GM20431 (cell line): ENCODE measurements at regions not wholly inside any gene's neighbourhood (a gene's known extent, or its start where the extent isn't known, plus 50 kb on each side); places are given as distances from the start of the nearest gene placed in this dataset.

Experiments used
- in situ Hi-C: fragments of 300-500 bp; cut with MseI, MboI; formaldehyde crosslinking; loops from one replicate; pipeline ENCODE4 v1.15.0; 2020; ENCODE audit warnings: low sequenced_read_pairs; ENCODE audit not compliant: unreplicated experiment

DNA sequence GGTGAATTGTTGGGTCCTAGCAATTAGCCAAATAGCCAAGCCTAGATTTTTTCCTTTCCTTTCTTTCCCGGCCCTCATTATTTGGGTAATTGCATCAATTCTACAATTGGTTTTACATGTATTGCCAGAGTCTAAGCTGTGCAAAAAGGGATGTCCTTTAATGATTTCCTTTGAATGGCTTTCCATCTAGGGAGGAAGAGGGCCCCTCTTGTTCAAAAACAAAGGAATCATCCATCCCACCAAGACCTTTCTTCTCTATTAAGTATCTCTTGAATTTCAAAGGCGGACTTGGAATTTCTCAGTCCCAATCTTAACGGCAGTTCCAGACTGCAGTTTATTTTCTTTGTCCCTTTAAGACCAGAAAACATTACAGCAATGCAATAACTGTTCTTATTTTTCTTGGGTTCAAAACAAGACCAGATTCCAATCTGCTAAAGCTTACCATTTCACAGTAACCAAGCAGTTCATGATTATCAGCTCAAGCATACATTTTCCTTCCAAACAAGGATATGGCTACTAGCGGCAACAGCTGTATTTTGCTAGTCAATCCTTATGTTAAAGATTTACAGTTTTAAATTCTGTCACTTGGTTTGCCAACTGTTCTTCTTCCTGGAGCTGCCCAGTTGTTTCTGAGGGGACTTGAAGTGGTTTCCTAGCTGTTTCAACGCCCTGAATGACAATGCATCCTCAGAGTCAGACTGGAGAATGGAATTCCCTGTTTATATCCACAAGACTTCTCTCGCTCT, 91.4 kb upstream of the LRIG1 start:
- in situ Hi-C loops: no loop called here

DNA sequence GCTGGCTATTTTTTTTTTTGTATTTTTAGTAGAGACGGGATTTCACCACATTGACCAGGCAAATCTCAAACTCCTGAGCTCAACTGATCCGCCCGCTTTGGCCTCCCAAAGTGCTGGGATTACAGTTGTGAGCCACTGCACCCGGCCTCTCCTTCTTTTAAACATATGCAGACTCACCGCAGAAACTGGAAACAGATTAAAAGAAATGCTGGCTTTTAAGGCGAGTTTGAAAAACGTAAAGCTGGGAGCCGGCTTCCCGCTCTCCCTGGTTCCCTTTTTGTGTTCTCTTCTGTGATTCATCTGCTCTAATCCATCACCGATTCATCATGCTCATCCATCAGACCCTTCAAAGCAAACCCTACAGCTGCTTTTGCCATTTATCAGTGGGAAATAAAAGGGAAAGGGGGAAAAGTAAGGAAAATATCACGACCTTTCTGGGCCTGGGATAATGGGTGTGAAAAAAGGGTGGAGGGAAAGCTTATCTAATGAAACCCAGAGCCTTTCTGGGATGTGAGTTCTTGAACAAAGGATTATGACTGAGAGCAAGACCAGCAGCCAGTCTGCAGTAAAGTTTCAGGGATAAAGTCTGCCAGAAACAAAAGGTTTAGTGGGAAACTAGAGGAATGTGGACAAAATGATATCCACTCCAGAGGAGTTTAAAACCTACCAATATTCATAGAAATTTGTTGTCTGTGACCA, 92.3 kb upstream of the LRIG1 start:
- in situ Hi-C loops: no loop called here

DNA sequence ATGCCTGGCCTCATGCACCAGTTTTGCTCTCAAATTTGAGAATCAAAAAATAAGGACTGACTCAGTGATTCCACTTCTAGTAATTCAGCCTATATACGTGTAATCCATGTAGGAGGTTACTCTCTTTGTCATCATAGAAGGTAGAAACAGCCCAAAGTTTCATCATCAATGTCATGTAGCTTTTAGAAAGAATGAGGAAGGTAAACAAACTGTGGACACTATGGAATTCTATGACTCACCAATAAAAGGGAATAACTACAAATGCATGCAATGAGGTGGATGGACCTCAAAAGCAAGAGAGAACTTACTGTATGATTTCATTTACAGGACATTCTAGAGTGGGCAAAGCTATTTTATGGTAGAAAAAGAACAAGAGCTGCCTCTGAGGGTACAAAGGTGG, 93.2 kb upstream of the LRIG1 start:
- in situ Hi-C loops: no loop called here

DNA sequence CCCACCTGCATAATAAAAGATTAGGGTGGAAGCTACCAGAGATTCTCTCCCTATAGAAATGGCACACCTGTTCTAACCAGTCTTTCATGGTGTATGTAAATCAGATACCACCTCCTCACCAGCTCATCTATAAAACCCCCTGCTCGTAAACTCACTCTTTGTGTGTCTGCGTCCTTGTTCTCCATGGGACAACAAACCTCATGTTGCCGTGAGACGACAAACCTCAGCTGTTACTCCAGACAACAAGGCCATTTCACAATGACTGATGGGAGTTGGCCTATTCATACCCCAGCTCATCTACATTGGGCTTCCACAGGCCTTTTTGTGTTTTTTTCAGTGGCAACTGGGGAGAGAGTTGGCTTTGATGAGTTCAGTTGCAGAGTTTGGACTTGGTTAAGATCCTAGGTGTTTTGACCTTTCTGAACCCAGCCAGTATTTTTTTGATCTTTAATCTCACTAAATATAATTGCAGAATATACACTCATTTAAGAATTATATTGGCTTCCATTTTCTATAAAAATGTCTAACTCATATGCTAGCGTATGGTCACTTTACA, 96.6 kb upstream of the LRIG1 start:
- in situ Hi-C loops: no loop called here

DNA sequence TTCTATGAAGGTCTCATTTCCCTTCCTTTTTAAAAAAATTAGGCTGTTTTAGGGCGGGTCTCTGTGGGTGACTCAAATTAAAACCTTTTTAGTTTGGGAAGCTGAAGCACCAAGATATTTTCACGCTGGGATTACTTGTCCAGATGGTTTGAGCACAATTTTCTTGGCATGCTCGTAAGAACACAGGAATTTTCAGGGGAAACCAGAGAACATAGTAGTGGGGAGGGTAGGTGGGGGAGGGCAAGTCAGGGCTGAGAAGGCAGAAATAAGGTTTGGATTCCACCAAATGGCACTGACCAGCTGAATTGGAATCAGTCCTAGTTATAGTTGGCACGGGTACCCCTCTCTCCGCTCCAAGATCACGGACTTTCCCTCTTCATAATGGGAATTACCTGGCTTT, 97.3 kb upstream of the LRIG1 start:
- in situ Hi-C loops: no loop called here

DNA sequence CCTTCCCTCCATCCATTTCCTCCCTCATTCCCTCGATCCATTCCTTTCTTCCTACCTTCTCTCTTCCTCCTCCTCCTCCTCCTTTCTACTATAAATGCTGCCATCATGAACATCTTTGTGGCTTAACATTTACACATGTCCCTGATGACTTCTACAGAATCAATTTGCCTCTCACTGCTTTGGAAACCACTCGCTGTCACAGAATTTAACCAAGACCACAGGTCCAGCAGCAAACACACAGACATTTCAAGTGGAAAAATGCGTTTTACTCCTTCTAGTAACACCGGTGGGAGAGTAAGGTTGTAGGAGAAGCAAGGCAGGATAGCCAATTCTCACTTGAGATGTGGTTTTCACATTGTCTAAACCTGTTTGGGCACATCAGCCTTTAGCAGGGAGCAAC, 101.4 kb upstream of the LRIG1 start:
- in situ Hi-C loops: no loop called here

DNA sequence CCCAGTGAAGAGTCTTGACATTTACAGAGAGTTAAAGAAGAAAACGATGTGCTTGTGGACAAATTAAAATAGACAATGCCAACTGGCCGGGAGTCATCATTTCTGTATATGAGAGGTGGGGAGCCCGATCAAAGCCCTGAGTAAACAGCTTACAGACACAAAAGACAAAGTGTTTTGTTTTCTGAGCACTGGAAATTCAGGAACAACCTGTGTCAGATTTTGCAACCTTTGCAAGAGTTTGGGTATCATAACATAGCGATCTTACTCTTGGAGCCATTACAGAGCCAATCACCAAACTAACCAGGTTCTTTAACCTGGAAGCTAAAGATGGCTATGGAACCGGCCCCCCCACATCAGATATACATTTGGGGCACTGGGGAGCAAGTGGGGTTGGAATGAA, 101.9 kb upstream of the LRIG1 start:
- in situ Hi-C loops: no loop called here

DNA sequence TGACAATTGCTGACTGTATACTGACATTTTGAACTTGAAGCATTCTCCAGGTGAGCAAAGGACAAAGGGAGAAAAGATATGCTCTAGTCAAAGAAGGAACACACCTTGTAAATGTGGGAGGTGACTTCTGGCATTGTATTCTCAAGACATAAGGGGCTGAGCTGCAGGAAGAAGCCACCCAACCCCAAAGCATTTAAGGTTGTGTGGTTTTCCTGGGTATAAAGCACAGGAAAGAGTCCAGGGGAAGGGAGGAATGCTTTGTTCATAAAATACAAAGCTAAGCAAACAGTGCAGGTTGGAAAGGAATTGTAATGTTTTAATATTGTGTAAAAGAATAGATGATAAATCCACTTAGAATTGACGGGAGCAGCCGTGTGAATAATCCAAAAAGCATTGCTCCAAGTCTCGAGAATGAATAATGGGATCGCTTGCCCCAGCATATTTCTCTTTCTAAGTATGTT, 102.4 kb upstream of the LRIG1 start:
- in situ Hi-C loops: no loop called here

DNA sequence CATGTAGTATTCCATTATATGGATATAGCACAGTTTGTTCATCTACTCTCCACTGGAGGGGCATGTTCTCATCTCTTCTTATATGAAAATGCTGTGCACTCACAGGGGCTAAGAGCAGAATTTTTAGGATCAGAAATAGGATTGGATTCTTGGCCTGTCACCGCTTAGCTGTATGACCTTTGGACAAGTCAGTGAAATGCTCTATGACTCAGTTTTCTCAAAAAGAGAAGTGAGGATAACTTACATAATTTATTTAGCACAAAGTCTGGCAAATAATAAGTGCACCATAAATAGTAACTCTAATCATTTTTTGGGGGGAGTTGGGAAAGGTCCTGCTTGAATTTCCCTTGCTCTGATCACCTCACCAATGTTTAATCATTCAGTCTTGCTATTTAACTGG, 103.7 kb upstream of the LRIG1 start:
- in situ Hi-C loops: no loop called here

DNA sequence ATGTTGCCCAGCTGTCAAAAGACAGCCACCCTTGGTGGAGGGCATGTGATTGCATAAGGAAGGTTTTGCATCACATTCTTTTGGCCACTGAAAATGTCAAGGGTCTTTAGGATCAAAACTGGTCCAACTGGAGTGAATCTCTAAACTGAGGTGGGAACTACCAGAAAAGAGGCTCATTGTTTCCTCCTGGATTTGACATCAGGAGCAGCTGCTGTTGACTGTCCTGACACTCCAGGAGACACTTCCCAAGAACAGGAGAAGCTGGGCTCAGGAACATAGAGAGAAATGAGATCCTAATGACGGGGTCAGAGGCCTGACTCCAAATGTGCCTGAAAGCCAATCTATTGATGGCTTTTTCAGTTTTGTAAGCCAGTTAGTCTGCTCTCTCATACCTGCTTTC, 105.3 kb upstream of the LRIG1 start:
- in situ Hi-C loops: no loop called here

DNA sequence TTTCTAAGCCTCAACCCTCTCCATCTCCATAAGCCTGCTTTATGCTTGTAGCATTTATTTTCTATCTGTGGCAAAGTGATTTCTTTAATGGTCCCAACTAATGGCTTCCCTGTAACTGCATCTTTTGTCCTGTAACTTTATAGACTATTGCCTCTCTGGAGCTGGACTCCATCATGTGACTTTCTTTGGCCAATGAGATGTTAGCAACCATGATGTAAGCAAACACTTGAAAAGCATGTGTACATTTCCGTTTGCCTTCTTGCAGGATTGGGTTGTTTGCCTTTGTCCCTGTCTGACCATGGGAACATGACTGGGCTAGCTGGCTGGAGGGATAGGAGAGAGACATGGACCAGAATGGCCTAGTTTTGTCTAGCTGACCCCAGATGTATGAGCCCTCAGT, 106.0 kb upstream of the LRIG1 start:
- in situ Hi-C loops: no loop called here

DNA sequence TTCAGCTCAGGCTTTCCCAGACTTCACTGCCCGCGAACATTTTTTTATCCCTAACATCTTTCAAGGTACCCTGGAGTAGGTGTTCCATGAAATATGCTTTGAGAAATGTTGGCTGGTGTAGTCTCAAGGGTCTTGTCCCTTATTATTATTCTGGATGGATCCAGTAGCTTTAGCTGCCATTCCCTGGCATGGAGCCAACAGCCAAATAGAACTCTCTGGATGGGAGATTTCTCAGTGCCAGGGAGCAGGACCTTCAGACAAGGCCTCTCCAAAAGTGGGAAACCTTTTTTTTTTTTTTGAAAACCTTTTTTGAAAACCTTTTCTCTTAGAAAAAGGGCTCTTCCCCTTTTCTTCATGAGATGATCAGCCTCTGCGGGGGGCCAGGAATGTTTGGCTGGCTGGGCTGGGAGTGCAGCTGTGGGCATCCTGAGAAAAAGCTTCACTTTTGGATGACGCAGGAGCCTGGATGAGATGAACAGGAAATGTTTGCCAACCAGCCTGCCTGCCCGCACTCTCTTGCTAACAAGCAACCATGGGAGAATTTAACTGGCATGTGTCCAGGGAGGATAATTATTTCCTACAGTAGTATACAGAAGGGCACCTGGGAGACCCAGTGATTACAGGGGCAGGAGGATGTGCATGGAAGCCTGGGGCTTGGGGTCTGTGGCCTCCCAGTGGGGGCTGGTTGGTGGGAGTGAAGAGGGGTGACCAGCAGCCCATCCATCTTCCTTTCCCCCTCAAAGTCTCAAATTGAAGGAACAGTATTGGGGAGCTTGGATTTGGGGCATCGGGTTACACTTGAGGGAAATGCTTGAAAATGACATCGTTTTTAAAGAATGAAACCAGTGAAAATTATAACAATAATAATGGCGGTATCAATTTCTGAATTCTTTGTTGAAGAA, 109.1 kb upstream of the LRIG1 start:
- in situ Hi-C loops: no loop called here

DNA sequence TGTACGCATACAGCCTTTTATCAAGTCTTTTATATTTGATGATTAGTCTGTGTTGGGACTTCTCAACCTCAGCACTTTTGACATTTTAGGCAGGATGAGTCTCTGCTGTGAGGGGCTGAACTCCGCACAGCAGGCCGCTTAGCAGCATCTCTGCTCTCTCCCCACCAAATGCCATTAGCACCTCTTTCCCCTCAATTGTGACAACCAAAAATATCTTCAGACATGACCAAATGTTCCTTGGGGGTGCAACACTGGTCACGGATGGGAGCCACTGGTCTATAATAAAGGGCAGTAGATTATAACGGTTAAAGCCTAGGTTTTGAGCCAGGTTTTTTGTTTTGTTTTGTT, 109.7 kb upstream of the LRIG1 start:
- in situ Hi-C loops: no loop called here

DNA sequence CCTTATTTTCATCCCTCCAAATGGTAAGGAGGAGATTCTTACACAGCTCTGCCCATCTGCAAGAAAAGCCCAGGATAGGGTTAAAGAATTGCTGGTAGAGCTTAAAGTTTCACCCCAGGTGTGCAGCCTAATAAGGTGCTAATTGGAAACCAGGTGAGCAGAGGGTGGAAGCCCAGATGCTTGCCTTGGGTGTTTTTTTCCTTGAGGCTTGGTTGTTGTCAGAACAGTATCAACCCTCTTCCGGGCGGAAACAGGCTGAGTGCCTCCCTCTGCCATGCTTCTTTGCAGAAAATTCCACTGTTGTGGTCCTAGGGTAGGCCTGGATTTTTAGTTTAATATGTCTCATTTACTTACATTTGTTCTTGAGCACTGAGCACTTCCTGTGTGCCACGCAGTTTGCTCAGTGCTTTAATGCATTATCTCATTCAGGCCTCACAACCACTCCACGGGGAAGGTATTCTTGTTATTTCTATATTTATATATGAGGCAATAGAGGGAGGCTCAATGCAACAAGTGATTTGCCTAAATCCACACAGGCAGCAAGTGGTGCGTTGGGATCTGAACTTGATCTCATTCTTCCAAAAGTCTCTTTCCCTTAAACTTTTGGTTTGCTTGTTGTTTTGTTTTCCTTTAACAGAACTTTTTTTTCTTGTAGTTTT, 115.0 kb upstream of the LRIG1 start:
- in situ Hi-C loops: no loop called here

DNA sequence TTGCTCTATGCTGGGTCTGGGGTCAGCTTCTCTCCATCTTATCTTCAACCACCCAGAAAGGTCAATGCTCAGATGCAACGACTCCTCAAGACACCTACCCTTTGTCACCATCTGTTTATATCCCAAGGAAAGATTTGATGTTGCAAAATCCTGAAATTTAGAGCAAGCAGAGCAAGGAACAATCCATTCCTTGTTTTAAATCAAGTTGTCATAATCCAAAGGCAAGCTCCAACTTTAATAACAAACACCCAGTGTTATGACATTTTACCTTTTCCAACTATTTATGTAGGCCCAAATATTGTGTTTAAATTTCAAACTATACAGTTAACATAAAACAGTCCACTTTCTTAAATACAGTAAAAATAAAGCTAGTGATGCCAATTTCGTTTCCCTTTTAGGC, 116.5 kb upstream of the LRIG1 start:
- in situ Hi-C loops: no loop called here

DNA sequence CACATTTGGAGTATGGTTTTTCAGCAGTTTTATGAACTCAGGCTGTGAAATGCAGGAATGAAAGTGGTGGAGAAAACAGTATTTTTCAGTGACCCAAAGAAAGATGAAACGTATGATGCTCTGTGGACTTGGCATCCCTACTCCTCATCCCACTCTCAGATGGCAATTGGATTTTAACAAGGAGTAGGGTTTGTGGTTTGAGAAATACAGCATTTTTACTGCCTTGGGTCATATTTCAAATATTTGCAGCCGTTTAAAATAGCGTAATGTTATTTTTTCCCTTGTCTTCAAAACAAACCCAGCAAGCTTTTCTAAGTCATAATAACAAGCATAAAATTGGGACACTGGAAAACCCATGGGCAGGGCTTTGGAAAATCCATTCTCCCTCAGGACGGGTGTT, 117.2 kb upstream of the LRIG1 start:
- in situ Hi-C loops: no loop called here

DNA sequence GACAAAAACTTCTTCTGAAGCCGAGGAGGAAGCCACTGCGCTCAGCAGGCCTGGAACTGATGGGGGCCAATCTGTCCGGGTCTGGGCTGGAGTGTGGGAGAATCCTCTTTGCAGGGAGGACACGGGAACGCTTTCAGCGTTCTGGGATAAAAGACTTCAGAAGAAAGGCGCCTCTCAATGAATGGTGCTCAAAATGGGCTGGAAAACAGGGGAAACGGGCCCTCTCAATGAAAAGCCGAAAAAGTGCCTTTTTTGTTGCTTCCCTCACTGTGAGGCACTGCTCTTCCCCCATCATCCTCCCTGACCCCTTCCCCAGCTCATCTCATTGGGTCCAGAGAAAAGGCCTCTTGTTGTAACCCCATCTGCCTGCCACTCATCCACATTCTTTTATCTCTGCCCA, 119.5 kb upstream of the LRIG1 start:
- in situ Hi-C loops: no loop called here

DNA sequence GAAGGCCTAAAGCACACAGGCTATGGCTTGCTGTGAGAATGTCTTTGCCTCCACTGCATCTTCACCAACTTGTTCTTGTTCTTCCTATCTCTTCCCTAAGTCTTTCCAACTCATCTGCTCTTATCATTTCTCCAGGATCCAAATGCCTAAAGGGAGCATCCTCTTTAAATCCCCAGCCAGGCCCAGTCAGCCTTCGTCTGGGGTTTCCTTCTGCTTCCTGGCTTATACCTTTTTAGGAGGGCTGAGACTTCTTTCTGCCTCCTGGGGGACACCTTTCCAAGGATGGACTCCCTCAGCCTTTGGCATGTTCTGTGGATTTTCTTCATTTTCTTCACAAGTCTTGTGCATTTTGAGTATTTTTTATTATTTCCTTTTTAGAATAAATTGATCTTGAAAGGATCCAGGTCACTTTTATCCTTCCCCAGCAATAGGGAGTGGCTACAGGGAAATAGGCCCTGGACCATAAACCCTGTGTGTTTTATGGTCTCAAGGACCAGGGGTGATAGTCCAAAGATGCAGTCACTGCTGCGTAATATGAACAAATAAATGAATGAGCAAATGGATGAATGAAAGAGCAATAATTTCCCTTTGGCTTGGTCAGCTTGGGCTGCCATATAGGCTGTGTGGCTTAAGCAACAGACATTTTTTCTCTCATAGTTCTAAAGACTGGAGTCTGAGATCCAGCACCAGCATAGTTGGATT, 122.1 kb upstream of the LRIG1 start:
- in situ Hi-C loops: no loop called here

DNA sequence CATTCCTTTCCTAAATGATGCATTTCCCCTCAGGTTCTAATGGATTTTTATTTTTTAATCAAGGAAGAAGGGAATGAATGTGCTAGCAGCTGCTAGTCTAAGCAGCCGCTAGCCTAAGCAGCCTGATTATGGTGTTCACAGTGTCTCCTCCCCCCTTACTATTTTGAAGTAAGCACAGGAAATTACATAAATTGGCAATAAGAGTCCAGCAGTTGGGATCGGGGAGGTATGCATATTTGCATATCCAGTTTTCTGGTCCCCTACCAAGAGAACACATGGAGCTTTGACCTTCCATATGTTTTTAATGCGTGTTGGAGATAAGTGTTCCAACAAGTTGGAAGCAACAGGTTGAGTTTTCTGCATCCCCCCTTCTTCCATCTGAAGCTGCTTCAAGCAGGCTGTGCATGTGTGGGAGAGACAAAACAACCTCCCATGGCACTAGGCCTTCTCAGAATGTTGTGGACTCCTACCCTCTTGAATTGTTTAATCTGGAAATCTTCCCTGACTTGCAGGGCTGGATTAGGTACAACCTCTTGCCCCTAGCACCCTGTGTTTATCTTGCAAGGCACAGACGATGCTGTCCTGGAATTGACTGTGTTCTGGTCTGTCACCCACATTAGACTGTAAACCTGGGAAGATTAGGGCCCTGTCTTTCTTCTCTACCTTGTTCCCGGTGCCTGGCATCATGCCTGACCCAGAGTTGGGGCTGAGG, 124.8 kb upstream of the LRIG1 start:
- in situ Hi-C loops: no loop called here
